ENCODE measurements at regions not wholly inside any gene's neighbourhood (a gene's known extent, or its start where the extent isn't known, plus 50 kb on each side); places are given as distances from the start of the nearest gene placed in this dataset.

- DNase-seq (ENCODE audit: low spot score) = peak; percentile 56
These were observed 412.8 kb downstream of the ZNF536 start for GRCh38 chr19:30784850-30785457.

- no peak for DNase-seq (ENCODE audit: low spot score)
These were observed 411.8 kb downstream of the ZNF536 start for GRCh38 chr19:30783936-30784335.

DNA sequence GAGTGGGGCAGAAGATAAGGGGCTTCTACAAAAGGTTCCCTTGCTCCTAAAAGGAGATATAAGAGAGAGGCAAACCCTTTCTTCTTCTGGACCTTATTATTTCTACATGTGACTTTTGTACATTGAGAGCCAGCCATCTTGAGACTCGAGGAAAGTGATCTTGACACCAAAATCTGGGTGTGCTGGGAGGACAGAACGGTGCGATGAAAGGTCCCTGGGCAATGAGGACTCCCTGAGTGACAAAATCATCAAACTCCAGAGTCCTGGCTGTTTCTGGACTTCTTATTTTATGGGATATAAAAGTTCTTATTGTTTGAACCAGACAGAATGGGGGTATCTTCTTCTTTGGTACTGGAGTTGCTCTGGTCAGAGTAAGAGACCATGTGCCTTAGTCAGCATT, 411.0 kb downstream of the ZNF536 start:
- DNase-seq (ENCODE audit: low spot score) = no peak

DNA sequence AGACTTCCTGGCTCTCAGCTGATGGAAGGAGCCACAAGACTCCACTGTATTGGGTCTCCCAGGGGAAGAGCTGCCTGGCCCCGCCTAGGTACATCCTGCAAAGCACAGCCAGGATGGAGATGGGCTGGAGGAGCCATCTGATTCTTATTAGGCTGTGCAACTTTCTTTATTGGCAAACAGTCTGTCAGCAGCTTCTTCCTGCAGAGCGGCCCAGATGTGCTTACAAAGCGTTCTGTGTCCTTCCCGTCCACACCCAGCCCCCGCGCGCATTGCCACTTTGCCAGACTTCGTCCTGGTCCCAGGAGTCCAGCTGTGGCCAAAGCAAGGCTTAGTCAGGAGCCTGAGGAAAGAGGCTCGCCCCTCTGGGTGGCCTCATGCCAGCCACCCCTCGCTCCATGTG, 409.3 kb downstream of the ZNF536 start:
- DNase-seq (ENCODE audit: low spot score) = no peak

DNA sequence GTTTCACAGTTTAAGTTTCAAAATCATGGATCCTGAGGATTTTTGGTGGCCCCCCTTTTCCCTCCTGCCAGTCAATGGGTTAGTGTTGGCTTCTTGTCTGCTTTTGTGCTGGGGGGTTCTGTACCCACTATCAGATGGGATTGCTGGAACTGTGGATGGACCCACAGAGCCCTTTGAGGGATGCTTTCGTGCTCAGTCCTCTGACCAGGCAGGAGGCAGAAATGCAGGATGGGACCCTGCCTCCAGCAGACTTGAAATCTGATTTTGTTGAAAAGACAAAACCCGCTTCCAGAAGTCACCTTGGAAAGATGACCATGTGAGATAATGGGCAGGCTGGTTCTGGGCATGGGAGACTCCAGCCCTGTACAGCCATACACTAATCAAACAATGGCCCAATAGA, 408.9 kb downstream of the ZNF536 start:
- no peak for DNase-seq (ENCODE audit: low spot score)

DNA sequence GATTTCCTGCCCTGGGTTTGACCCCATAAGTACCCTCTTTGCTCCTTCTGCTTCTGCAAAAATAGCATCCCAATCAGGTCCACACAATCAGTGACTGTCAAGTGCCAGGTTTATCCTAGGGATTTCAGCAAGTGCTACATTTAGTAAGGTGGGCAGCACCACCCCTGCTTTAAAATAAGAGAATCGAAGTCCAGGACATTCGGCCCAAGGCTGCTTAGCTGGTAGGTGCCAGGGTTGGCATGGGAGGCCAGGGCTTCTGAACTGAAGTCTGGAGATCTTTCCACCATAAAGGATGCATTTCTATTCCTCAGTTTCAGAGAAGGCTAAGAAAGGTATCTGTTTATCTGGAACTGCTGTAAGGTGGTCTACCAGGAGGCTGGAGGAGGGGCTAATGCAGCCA, 408.3 kb downstream of the ZNF536 start:
- no peak for DNase-seq (ENCODE audit: low spot score)

DNA sequence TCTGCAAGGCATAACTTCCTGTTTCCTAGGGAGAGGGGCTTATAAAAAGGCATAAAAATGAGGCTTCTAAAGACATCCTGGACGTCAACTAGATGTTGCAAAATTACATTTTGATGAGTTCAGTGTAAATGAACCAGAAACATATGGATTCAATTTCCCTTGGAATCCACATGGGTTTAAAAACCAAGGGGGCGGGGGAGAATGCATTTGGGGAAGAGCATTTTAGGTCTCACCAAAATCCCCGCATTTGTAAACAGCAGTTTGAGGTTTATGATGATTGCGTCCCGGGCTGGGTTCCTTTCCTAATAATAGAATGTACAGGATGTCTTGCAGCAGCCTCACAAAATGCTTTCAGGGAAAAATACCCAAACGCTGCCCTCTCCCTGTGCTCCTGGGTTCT, 407.8 kb downstream of the ZNF536 start:
- DNase-seq (ENCODE audit: low spot score) = no peak

DNA sequence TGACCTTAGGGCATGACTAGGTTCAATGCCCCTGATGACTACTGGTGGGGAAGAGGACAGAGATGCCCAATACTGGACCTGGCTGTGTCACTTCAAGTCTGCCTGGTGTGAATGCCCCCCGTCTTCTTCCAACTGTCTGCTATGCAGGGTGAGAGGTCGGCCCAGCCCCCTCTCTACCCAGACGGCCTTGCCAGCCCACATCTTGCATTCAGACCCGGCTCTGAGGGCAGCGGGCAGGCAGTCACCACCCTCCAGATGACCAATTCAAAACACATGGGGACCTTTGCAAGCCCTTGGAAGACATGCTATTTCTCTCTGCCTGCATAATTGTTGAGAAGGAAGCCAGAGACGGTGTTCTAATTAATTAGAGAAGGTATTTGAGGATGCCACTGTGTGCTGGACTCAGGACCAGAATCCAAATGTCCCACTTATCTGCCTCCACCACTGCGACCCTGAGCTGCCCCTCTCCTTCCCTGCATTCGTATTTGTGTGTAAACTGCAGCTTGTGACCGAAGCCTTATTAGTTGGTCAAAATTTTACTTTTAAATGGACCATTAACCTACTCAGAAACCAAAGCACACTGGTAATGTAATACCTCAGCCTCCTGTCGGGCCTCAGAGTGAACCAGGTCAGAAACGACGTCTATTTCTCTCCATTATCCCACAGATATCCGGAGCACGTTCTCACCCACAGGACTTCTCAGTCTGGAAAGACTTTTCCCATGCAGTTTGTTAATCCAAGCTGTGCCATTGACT, 407.0 kb downstream of the ZNF536 start:
- DNase-seq (ENCODE audit: low spot score) = no peak

- no peak for DNase-seq (ENCODE audit: low spot score)
These were observed 405.9 kb downstream of the ZNF536 start for GRCh38 chr19:30778061-30778460.

- DNase-seq (ENCODE audit: low spot score) = no peak
These were observed 403.8 kb downstream of the ZNF536 start for GRCh38 chr19:30775956-30776355.

- no peak for DNase-seq (ENCODE audit: low spot score)
These were observed 402.1 kb downstream of the ZNF536 start for GRCh38 chr19:30774252-30774766.

DNA sequence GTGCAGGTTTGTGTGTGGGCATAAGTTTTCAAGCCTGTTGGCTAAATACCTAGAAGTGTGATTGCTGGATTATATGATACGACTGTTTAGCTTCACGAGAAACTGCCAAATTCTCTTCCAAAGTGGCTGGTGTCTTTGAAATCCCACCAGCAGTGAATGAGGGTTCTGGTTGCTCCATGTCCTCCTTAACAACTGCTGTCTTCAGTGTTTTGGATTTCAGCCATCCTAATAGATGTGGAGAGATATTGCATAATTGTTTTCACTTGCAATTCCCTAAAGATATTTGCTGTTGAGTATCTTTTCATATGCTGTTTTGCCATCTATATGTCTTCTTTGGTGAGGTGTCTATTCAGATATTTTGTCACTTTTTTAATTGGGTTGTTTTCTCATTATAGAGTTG, 390.5 kb downstream of the ZNF536 start:
- DNase-seq (ENCODE audit: low spot score) = no peak

- DNase-seq (ENCODE audit: low spot score) = no peak
These were observed 387.8 kb downstream of the ZNF536 start for GRCh38 chr19:30760014-30760413.

DNA sequence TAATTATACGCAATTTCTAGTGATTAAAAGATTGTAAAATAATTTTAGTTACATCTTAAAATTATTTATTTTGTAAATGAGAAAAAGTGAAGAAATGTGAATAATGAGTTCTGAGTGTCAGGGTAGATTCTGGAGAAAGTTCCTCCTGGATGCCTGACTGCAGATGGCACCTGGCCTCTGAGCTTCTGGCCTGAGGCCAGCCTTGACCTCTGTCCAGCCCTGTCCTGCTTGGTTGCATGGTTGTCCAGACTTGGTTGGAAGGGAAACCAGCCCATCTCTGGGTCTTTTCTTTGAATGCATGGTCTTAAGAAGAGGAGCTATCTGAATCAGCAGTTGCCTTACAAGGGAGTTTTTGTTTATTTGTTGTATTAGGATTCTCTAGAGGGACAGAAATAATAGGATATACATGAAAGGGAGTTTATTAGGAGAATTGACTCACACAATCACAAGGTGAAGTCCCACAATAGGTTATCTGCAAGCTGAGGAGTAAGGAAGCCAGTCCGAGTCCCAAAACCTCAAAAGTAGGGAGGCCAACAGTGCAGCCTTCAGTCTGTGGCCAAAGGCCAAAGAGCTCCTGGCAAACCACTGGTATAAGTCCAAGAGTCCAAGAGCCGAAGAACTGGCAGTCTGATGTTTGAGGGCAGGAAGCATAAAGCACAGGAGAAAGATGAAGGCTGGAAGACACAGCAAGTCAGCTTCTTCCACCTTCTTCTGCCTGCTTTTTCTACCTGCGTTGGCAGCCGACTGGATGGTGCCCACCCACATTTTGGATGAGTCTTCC, 385.8 kb downstream of the ZNF536 start:
- no peak for DNase-seq (ENCODE audit: low spot score)

GRCh38 chr19:30757104-30757836, 385.1 kb downstream of the ZNF536 start:
- no peak for DNase-seq (ENCODE audit: low spot score)

- no peak for DNase-seq (ENCODE audit: low spot score)
These were observed 383.4 kb downstream of the ZNF536 start for GRCh38 chr19:30755581-30755980.

DNA sequence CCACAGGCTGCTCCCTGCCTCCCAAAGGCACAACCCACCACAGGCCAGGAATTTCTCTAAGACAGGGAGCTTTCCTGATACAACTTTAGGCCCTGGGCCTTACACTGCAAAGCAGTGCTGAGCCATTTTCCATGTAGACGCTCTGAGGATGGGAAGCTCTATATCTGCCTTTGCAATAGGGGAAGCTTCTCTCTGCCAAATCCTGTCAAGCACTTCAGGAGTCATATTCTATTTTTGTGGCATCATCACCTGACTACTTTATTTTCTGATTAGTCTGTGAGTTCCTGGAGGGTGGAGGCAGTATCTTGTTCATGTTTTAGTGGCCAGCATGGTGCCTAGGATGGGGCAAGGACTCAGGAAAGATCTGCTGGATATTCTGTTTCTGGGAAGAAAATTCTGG, 382.0 kb downstream of the ZNF536 start:
- no peak for DNase-seq (ENCODE audit: low spot score)

DNA sequence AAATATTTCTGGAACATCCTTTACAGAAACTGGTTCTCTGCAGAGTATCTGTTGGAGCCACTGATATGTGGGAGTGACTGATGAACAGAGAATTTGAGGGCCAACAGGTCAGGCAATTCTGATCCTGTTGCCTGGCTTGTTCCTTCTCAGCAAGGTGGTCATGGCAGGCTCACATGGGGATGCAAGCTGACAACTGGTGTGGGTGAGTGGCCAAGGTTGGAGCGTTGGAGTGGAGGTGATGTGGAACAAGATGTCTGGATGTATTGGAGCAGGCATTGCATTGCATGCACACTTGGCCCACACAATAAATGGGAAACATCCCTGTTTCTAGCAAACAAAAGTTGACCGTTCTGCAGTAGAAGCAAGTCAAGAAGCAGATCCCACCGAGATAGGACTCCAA, 380.7 kb downstream of the ZNF536 start:
- no peak for DNase-seq (ENCODE audit: low spot score)

- DNase-seq (ENCODE audit: low spot score) = no peak
These were observed 380.0 kb downstream of the ZNF536 start for GRCh38 chr19:30752201-30752600.

DNA sequence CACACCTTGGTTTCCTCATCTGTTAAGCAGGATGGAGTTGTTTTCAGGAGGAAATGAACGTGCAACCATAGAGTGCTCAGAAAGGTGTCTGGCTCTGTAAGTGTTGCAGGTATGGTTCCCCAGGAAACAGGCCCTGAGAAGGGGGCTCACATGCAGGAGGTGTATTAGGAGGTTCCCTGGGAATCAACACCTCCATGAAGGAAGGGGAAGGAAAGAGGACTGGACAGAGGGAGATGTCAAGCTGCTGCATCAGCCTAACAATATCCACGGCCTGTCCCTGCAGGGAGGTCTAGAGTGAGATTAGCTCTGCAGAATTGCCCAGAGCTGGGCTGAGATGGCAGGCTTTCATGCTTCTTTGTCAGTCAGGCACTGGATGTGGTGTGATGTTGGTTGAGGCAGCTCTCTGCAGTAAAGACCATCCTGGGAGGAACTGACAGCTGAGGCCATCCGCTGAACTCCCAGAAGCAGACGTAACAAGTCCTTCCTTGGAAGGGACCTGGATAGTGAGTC, 373.3 kb downstream of the ZNF536 start:
- DNase-seq (ENCODE audit: low spot score) = no peak

DNA sequence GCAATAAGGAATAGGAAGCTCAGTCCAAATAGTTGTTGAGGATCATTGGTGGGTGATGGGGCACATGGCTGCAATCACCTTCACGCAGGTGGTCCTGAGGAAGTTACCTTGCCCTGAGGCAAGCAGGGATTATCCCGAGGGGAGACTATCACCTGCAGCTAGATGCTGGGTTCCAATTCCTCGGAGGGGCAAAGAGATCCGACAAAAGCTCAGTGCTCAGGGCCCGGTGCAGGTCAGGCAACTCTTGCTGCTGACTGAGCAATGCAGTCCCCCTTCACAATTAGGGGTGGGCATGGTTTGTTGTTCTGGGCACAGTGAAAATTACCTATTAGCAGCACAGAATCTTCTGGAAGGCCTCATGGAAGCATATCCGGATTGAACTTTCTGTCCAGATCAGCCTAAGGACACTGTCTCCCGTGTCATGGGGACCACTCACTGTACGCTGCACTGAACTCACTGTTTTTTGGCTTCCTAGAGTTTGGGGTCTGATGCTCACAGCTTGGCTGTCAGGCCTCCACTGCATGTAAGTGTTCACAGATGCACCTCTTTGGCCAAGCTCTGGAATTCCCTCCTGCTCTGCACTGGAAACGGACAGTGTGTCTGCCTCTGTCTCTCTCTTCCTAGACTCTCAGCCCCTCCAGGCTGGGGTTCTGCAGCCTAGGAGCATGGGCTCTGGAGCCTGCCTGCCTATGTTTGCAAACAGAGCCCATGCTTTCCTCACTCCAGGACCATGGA, 372.7 kb downstream of the ZNF536 start:
- no peak for DNase-seq (ENCODE audit: low spot score)
